ENCODE measurements at regions not wholly inside any gene's neighbourhood (a gene's known extent, or its start where the extent isn't known, plus 50 kb on each side); places are given as distances from the start of the nearest gene placed in this dataset.
"Not testable (repeated sequence)": the region's sequence is repeated elsewhere in the genome, so short reads cannot be mapped to it uniquely, and the experiment has no call there.

- Histone ChIP-seq H3K27me3 (no peaks in the 10 kb centered on the region), H3K4me3 (no peak overlapping the region), H3K4me1 (peaks cover 20% of the 10 kb centered on the region), H3K27ac (peak overlapping the region in 1 of 2 donors; percentile 72), H3K9me3 (no peaks in the 10 kb centered on the region), H3K36me3 (ENCODE audit: low read depth, missing control alignments) (no peaks in the 10 kb centered on the region)
- TF ChIP-seq, protein P1, sequence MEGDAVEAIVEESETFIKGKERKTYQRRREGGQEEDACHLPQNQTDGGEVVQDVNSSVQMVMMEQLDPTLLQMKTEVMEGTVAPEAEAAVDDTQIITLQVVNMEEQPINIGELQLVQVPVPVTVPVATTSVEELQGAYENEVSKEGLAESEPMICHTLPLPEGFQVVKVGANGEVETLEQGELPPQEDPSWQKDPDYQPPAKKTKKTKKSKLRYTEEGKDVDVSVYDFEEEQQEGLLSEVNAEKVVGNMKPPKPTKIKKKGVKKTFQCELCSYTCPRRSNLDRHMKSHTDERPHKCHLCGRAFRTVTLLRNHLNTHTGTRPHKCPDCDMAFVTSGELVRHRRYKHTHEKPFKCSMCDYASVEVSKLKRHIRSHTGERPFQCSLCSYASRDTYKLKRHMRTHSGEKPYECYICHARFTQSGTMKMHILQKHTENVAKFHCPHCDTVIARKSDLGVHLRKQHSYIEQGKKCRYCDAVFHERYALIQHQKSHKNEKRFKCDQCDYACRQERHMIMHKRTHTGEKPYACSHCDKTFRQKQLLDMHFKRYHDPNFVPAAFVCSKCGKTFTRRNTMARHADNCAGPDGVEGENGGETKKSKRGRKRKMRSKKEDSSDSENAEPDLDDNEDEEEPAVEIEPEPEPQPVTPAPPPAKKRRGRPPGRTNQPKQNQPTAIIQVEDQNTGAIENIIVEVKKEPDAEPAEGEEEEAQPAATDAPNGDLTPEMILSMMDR (IDR thresholded peaks at IDR 0.05): no peak
- TF ChIP-seq POLR2A (IDR thresholded peaks at IDR 0.05): no peak
- DNase-seq: no peak
- intact Hi-C loops (cut with DNase I; ENCODE audit: low total_unique reads): no loop called here
- WGBS, 2 donors: 88 to 89% methylated on average over 2 of the region's 2 CpGs
Measured at GRCh38 chr1:94660258-94660657, 118.7 kb upstream of the F3 start.

- WGBS, 2 donors: 100% methylated on average over 1 of the region's 1 CpG
- intact Hi-C loops (cut with DNase I; ENCODE audit: low total_unique reads); DNase-seq; H3K4me3 ChIP-seq; H3K36me3 ChIP-seq (ENCODE audit: low read depth, missing control alignments); H3K27ac ChIP-seq; H3K27me3 ChIP-seq; H3K9me3 ChIP-seq: not testable (repeated sequence)
- peaks cover 19% of the 10 kb centered on the region for H3K4me1 ChIP-seq
Measured at GRCh38 chr1:94659202-94659601, 117.6 kb upstream of the F3 start.

DNA sequence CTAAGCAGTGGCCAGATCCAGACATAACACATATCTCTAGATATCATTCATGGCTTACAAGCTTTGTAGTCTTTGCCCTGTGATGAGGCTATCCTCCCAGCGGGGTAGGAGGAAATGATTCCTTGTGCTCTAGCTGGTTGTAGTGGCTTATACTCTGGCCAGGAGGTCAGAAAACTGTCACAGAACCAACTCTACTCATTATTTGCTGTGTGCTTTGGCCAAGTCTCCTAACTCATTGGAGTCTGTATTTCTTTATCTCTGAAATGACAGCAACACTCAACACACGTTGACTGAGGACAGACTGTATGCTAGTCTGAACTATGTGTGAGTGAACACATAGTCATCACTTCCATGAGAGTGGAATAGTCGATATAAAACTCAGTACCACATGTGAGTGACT lies 116.7 kb upstream of the F3 start:
- no peaks in the 10 kb centered on the region for H3K27me3 ChIP-seq
- H3K36me3 ChIP-seq (ENCODE audit: low read depth, missing control alignments): no peaks in the 10 kb centered on the region
- H3K27ac ChIP-seq: peak overlapping the region; percentile 2 to 65
- H3K4me1 ChIP-seq: peaks cover 26% of the 10 kb centered on the region
- 35 to 54% methylated on average over 3 of the region's 3 CpGs for WGBS, 2 donors
- no peak for DNase-seq
- no peak for TF ChIP-seq POLR2A (IDR thresholded peaks at IDR 0.05)
- TF ChIP-seq, protein P1 (IDR thresholded peaks at IDR 0.05): no peak
- H3K9me3 ChIP-seq: no peaks in the 10 kb centered on the region
- no peak overlapping the region for H3K4me3 ChIP-seq
- intact Hi-C loops (cut with DNase I; ENCODE audit: low total_unique reads): no loop called here

- H3K4me3 ChIP-seq; intact Hi-C loops (cut with DNase I; ENCODE audit: low total_unique reads); DNase-seq; H3K36me3 ChIP-seq (ENCODE audit: low read depth, missing control alignments); H3K27me3 ChIP-seq; H3K9me3 ChIP-seq: not testable (repeated sequence)
- WGBS, 2 donors: 47 to 50% methylated on average over 4 of the region's 4 CpGs
- Histone ChIP-seq H3K4me1 (peaks cover 26% of the 10 kb centered on the region), H3K27ac (peak overlapping the region; percentile 2 to 65)
Measured at GRCh38 chr1:94657776-94658175, 116.2 kb upstream of the F3 start.

DNA sequence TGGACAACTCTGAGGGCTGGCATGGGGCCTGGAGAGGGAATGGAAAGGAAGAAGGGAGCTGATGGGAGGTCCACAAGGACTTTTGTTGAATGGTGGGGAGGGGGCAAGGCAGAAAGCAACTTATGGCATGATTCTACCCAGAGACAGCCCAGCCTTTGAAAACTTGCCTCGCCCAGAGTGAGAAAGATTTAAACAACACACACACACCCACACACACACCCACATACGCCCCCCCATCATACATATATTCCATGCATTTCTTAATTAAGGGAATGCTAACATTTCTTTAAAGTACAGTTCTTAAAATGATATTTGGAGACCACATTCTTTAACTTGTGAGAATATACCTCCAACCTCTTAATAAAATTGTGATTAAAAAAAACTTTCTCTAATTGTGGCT lies 115.4 kb upstream of the F3 start:
- WGBS, 2 donors: 90 to 93% methylated on average over 2 of the region's 2 CpGs
- intact Hi-C loops (cut with DNase I; ENCODE audit: low total_unique reads): no loop called here
- no peaks in the 10 kb centered on the region for H3K36me3 ChIP-seq (ENCODE audit: low read depth, missing control alignments)
- H3K4me3 ChIP-seq: no peak overlapping the region
- H3K4me1 ChIP-seq: peaks cover 26% of the 10 kb centered on the region
- DNase-seq: no peak
- TF ChIP-seq, protein P1 (IDR thresholded peaks at IDR 0.05): no peak
- TF ChIP-seq POLR2A (IDR thresholded peaks at IDR 0.05): no peak
- no peaks in the 10 kb centered on the region for H3K27me3 ChIP-seq
- H3K9me3 ChIP-seq: no peaks in the 10 kb centered on the region
- H3K27ac ChIP-seq: no peak overlapping the region

DNA sequence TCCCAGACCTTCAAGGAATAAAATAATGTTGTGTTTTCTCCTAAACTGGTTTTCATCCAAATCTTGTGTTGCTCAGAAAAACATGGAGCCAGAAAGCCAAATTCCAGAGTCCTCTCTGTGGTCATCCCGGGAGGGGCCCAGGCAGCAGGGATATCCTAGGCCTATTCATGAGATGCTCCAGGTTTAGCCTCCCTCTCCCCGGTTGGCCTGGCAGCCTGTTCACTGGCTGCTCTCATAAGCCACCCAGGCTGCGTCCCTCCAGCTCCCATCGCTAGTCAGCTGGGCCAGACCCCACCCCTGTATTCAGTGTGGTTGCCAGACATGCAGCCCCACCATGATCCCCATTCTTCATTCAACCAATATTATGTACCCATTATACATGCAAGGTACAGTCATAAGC lies 113.4 kb upstream of the F3 start:
- peaks cover 17% of the 10 kb centered on the region for H3K4me1 ChIP-seq
- H3K4me3 ChIP-seq: no peak overlapping the region
- H3K27me3 ChIP-seq: no peaks in the 10 kb centered on the region
- intact Hi-C loops (cut with DNase I; ENCODE audit: low total_unique reads): no loop called here
- H3K9me3 ChIP-seq: no peaks in the 10 kb centered on the region
- TF ChIP-seq, protein P1 (IDR thresholded peaks at IDR 0.05): no peak
- no peak for TF ChIP-seq POLR2A (IDR thresholded peaks at IDR 0.05)
- H3K27ac ChIP-seq: peak overlapping the region in 1 of 2 donors; percentile 28
- H3K36me3 ChIP-seq (ENCODE audit: low read depth, missing control alignments): no peaks in the 10 kb centered on the region
- 63 to 68% methylated on average over 4 of the region's 4 CpGs for WGBS, 2 donors
- no peak for DNase-seq

Data from testis (tissue), 2 donors.